Fibroblast of pulmonary artery (primary cell): ENCODE measurements at regions not wholly inside any gene's neighbourhood (a gene's known extent, or its start where the extent isn't known, plus 50 kb on each side); places are given as distances from the start of the nearest gene placed in this dataset.

ENCODE experiments used
- DNase-seq: peaks from one replicate; pipeline ENCODE4 v3.0.0-alpha.2; 2010; ENCODE audit warnings: low read depth
- H3K4me3 ChIP-seq: replicated peaks from 2 replicates; pipeline ENCODE4 v1.5.1; 2011; ENCODE audit warnings: low read depth, mild to moderate bottlenecking, control low read depth, low read length, moderate library complexity
- TF ChIP-seq, protein P1 (sequence below): IDR thresholded peaks from 2 replicates; pipeline ENCODE4 v1.5.1; 2011; ENCODE audit warnings: mild to moderate bottlenecking, control low read depth, low read length, inconsistent platforms; ENCODE audit errors: missing control alignments

DNA sequence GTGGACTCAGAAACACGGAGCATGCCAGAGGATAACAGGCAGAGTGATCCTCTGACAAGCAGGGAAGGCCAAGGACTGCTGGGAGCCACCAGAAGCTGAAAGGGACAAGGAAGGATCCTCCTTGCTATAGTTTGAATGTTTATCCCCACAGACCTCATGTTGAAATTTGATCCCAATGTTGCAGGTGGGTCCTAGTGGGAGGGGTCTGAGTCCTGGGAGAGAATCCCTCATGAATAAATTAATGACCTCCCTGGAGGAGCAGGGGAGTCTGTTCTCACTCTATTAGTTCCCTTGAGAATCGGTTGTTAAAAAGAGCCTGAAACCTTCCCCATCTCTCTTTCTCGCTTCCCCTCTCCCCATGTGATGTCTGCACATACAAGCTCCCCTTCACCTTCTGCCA lies 124.4 kb downstream of the FBXO15 start:
- no peak for DNase-seq
- TF ChIP-seq, protein P1, sequence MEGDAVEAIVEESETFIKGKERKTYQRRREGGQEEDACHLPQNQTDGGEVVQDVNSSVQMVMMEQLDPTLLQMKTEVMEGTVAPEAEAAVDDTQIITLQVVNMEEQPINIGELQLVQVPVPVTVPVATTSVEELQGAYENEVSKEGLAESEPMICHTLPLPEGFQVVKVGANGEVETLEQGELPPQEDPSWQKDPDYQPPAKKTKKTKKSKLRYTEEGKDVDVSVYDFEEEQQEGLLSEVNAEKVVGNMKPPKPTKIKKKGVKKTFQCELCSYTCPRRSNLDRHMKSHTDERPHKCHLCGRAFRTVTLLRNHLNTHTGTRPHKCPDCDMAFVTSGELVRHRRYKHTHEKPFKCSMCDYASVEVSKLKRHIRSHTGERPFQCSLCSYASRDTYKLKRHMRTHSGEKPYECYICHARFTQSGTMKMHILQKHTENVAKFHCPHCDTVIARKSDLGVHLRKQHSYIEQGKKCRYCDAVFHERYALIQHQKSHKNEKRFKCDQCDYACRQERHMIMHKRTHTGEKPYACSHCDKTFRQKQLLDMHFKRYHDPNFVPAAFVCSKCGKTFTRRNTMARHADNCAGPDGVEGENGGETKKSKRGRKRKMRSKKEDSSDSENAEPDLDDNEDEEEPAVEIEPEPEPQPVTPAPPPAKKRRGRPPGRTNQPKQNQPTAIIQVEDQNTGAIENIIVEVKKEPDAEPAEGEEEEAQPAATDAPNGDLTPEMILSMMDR = no peak
- no peak overlapping the region for H3K4me3 ChIP-seq

DNA sequence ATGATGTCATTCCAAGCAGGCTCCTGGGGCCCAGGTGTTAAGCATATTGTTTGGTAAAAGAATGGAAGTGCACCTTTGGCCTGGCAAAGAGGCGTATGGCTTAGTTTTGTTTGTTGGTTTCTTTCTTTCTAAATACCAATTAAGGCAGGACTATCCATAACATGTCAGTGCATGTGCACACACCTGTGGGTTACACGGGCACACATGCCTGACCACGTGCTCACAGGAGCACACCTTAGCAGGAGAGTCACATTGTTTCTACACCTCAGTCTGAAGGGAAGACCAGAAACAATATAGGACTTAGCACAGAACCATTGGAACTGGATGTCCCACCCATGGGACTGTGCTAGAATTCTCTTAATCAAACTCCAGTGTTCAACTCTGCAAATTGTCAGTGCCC lies 127.8 kb downstream of the FBXO15 start:
- TF ChIP-seq, protein P1 = no peak
- DNase-seq = no peak
- no peak overlapping the region for H3K4me3 ChIP-seq

DNA sequence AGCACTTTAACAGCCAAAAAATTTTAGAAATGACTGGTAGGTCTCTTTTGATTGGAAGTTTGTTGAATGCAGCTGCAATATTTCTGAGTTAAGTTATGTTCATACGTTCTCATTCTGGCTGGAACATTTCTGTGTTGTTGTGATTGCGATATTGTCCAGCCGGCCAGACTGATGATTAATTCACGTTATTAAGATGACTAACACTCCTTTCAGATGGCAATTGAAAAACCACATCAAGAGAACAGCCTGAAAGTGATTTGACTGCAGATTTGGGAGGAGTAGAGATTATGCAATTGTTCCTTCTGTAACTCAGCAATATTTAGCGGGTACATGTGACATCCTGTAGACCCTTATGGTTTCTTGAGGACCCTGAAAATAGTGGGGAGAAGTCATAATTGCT lies 133.7 kb downstream of the FBXO15 start:
- TF ChIP-seq, protein P1 = no peak
- H3K4me3 ChIP-seq = no peak overlapping the region
- DNase-seq = peak; percentile 73

DNA sequence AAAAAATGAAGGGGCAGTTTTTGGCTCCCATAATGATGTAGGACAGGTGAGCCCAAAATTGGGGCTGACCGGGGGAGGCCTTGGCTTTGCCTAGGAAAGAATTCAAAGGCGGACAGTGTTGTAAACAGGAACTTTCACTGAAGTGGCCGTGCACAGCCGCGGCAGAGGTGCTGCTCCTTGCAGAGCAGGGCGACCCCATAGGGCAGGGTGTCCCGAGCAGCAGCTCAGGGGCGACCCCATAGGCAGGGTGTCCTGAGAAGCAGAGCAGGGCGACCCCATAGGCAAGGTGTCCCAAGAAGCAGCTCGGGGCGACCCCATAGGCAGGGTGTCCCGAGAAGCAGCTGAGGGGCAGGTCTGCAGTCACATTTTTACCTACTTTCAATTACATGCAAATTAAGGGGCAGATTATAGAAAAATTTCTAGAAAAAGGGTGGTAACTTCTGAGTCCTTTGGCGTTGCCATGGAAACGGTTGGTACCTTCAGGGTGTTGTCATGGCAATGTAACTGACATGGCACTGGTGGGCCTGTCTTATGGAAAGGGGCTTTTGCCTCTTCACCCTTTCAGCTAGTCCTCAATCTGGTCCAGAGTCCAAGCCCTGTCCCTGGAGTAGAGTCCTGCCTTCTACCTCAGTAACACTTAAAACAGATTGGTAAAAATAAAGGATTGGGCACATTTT lies 134.5 kb downstream of the FBXO15 start:
- H3K4me3 ChIP-seq = no peak overlapping the region
- no peak for DNase-seq
- TF ChIP-seq, protein P1 = no peak

DNA sequence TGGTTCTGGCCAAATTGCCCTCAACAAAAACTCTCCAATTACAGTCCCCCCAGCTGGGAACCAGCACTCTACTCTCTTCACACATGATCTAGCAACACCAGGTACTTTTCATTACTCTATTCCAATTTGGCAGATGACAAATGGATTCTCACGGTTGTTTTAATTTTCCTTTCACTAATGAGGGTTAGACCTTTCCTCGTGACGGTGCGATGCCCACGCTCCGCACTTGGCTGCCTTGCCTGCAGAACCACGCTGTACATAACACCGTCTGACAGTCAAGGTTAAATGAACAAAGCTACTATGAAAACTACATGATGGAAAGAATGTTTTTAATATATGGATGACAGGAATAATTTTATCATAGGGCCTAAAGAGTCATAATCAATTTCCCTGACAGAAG lies 141.5 kb downstream of the FBXO15 start:
- TF ChIP-seq, protein P1 = no peak
- no peak for DNase-seq
- H3K4me3 ChIP-seq = no peak overlapping the region

DNA sequence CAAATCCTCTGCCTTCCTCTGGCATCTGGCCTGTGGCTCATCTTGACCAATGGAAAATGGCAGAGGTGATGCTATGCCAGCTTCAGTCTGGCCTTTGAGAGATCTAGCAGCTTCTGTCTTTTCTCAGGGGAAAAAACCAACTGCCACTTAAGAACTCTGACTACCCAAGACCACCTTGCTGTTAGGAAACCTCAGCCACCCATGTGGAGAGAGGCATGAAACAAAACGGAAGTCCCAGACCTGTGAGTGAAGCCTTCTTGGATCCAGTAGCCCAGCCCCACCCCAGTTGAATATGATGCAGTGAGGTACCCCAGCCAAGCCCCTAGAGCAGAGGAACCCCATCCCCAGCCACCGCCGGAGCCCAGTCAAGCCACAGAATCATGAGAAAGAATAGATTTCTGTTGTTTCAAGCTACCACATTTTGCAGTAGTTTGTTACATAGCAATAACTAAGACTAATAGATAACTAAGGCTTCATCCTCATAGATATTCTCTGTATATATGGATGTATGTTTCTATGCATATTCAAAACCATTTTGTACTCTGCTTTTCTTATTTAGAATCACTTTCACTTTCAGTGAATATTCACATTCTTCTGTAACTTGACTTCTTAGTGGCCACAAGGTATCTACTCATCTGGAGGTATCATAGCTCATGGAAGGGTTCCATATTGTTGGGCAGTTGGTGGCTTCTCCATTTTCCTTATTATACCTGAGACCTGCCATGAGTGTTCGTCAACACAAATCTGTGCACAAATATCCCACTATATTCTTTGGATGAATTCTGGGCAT lies 142.1 kb downstream of the FBXO15 start:
- TF ChIP-seq, protein P1 = no peak
- no peak overlapping the region for H3K4me3 ChIP-seq
- DNase-seq = no peak
